Stomach (tissue), 4 donors: ENCODE measurements at regions not wholly inside any gene's neighbourhood (a gene's known extent, or its start where the extent isn't known, plus 50 kb on each side); places are given as distances from the start of the nearest gene placed in this dataset.

Experiments used
- EP300 ChIP-seq: sonication (generic); formaldehyde crosslinking; IDR thresholded peaks from one replicate; pipeline ENCODE4 v1.6.1; 2017; ENCODE audit warnings: antibody characterized with exemption
- POLR2A ChIP-seq, 4 donors: fragments of 450-650 bp; IDR thresholded peaks; one replicate each; pipeline ENCODE4 v1.6.1; 2016; ENCODE audit warnings: antibody characterized with exemption in 4 of 4, control low read depth in 2 of 4, mild to moderate bottlenecking in 1 of 4, moderate library complexity in 1 of 4
- POLR2AphosphoS5 ChIP-seq, 3 donors: sonication (generic); formaldehyde crosslinking; IDR thresholded peaks; one replicate each; pipeline ENCODE4 v1.6.1; 2016; ENCODE audit warnings: antibody characterized with exemption in 3 of 3
- TF ChIP-seq, protein P1 (sequence below), 7 experiments: fragments of 450-650 bp in 4 of 7; fragments of 200-600 bp in 3 of 7; sonication (generic) in 3 of 7; IDR thresholded peaks; one replicate each; pipeline ENCODE4 v1.5.1; 2016 to 2019; ENCODE audit warnings: antibody characterized with exemption in 7 of 7, control low read depth in 2 of 7, mild to moderate bottlenecking in 1 of 7

DNA sequence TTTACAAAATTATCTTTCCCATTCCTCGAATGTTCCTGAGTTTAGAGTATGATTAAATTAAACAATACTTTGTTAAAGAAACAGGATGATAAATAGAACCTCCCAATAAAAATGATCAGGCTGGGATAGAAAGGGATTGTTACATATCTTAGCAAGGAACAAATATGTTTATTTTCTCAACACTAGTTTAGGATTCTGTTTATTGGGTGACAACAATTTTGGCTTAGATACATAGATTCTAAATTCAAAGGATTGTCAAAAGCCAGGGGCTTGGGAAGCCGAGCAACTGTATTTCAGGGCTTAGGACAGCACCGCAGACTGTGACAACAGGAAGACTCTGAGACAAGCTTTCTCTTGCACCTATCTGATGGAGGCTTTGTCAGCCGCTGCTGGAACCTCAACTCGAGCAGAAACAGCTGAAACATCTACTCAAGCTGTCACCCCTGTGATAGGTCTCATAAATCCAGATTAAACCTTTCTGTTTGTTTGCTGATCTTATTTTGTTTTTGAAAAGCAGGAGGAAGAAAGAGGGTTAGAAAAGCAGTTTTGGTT, 562.8 kb upstream of the ZFHX3 start:
- TF ChIP-seq, protein P1, sequence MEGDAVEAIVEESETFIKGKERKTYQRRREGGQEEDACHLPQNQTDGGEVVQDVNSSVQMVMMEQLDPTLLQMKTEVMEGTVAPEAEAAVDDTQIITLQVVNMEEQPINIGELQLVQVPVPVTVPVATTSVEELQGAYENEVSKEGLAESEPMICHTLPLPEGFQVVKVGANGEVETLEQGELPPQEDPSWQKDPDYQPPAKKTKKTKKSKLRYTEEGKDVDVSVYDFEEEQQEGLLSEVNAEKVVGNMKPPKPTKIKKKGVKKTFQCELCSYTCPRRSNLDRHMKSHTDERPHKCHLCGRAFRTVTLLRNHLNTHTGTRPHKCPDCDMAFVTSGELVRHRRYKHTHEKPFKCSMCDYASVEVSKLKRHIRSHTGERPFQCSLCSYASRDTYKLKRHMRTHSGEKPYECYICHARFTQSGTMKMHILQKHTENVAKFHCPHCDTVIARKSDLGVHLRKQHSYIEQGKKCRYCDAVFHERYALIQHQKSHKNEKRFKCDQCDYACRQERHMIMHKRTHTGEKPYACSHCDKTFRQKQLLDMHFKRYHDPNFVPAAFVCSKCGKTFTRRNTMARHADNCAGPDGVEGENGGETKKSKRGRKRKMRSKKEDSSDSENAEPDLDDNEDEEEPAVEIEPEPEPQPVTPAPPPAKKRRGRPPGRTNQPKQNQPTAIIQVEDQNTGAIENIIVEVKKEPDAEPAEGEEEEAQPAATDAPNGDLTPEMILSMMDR (IDR thresholded peaks at IDR 0.05): no peak
- TF ChIP-seq POLR2A (IDR thresholded peaks at IDR 0.05) (no peak), EP300 (no peak), POLR2AphosphoS5 (IDR thresholded peaks at IDR 0.05) (no peak)
